ENCODE measurements at regions not wholly inside any gene's neighbourhood (a gene's known extent, or its start where the extent isn't known, plus 50 kb on each side); places are given as distances from the start of the nearest gene placed in this dataset.

DNA sequence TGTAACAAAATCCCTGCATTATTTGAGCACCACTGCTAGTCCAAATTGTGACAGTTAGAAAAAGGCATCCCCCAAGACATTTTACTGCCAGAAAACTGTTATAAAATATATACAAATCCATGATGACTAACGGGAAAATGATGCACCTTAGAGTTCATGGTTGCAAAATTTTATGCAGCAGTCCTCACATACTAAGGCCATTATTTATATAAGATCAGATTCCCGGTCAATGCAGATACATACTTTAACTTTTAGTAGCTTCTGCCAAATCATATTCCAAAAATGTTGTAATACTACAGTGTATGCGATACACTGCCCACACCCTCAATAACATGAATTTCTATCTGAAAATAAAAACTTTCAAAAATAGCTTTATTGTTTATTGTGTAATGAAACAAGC, 239.9 kb upstream of the ZNF32 start:
- peak; percentile 81 to 90 for DNase-seq (ENCODE audit: low read depth in 2 of 2)
- no peak for TF ChIP-seq CTCF (IDR thresholded peaks at IDR 0.05; ENCODE audit: low read depth, low read length)
- no peak overlapping the region for H3K4me3 ChIP-seq (replicated peaks in 1 of 2; ENCODE audit: low read depth in 2 of 2, low read length in 2 of 2)

- TF ChIP-seq CTCF (IDR thresholded peaks at IDR 0.05; ENCODE audit: low read depth, low read length): no peak
- no peak for DNase-seq (ENCODE audit: low read depth in 2 of 2)
- no peak overlapping the region for H3K4me3 ChIP-seq (replicated peaks in 1 of 2; ENCODE audit: low read depth in 2 of 2, low read length in 2 of 2)
Observed at GRCh38 chr10:43885842-43886241, 237.2 kb upstream of the ZNF32 start.

DNA sequence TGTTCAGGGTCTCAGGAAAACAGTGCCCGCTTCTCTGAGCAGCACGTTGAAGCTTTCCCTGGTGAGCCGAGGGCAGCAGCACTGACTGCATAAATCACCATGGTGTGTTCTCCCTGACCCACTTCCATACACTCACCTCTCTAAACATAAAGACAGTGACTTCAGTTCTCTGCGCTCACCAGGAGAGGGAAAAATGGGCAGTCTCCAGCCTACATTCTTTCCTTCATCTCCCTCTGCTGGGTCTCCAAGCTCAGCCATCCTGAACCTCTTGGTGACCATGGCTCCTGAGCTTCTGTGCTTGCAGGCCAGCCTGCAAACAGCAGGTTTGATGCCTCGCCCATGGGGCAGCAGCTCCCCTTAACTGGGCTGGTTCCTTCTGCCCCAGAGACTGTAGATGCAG, 236.6 kb upstream of the ZNF32 start:
- TF ChIP-seq CTCF (IDR thresholded peaks at IDR 0.05; ENCODE audit: low read depth, low read length): no peak

GRCh38 chr10:43884501-43885105, 235.9 kb upstream of the ZNF32 start:
- H3K4me3 ChIP-seq (replicated peaks in 1 of 2; ENCODE audit: low read depth in 2 of 2, low read length in 2 of 2): no peak overlapping the region
- no peak for DNase-seq (ENCODE audit: low read depth in 2 of 2)
- no peak for TF ChIP-seq CTCF (IDR thresholded peaks at IDR 0.05; ENCODE audit: low read depth, low read length)

More for the DNA sequence above, 236.6 kb upstream of the ZNF32 start:
- H3K4me3 ChIP-seq (replicated peaks in 1 of 2; ENCODE audit: low read depth in 2 of 2, low read length in 2 of 2): no peak overlapping the region
- no peak for DNase-seq (ENCODE audit: low read depth in 2 of 2)

DNA sequence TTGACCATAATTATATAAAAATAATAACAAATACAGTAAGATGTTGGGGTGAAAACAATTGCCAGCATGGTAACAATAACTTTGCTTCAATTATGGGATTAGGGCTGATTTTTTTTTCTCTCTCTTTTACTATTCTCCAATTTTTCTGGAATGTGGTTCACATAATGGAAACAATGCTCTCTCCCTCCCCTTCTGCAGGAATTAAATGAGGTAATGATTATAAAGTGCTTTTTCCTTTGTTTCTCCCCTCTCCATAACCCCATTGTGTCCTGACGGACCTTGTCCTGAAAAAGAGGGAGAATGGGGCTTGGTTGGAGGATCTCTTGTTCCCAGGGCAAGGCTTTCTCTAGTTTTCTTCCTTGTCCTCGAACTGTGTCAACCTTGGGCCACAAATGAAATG, 234.0 kb upstream of the ZNF32 start:
- TF ChIP-seq CTCF (IDR thresholded peaks at IDR 0.05; ENCODE audit: low read depth, low read length): no peak
- no peak overlapping the region for H3K4me3 ChIP-seq (replicated peaks in 1 of 2; ENCODE audit: low read depth in 2 of 2, low read length in 2 of 2)
- no peak for DNase-seq (ENCODE audit: low read depth in 2 of 2)

- no peak for DNase-seq (ENCODE audit: low read depth in 2 of 2)
- no peak for TF ChIP-seq CTCF (IDR thresholded peaks at IDR 0.05; ENCODE audit: low read depth, low read length)
- H3K4me3 ChIP-seq (replicated peaks in 1 of 2; ENCODE audit: low read depth in 2 of 2, low read length in 2 of 2): no peak overlapping the region
Observed at GRCh38 chr10:43881657-43882056, 233.0 kb upstream of the ZNF32 start.

DNA sequence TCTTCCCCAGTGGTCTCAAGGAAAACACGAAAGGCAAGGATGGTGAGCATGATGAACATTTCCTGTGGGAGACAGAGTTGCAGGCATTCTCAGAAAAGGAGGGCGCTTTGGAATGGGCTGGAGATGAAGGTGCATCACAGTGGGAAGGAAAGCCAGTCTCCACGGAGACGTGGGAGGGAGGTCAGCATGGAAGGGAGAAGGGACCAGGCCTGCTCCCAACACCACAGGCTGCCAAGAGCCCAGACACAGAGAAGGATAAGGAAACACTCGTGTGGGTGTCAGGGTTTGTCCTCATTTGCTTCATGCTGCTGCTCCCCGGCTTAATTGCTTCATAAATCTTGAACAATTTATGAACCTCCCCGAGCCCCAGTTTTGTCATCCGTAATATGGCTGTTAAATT, 231.5 kb upstream of the ZNF32 start:
- TF ChIP-seq CTCF (IDR thresholded peaks at IDR 0.05; ENCODE audit: low read depth, low read length): no peak
- H3K4me3 ChIP-seq (replicated peaks in 1 of 2; ENCODE audit: low read depth in 2 of 2, low read length in 2 of 2): no peak overlapping the region
- no peak for DNase-seq (ENCODE audit: low read depth in 2 of 2)

All from cardiac fibroblast (primary cell).